HG03520 (cell line): ENCODE measurements at regions not wholly inside any gene's neighbourhood (a gene's known extent, or its start where the extent isn't known, plus 50 kb on each side); places are given as distances from the start of the nearest gene placed in this dataset.

Source experiments
- ATAC-seq: cut with Tn5 transposase; IDR thresholded peaks from one replicate; pipeline ENCODE4 v1.9.1; 2021; ENCODE audit warnings: mild to moderate bottlenecking, moderate library complexity; ENCODE audit not compliant: unreplicated experiment

DNA sequence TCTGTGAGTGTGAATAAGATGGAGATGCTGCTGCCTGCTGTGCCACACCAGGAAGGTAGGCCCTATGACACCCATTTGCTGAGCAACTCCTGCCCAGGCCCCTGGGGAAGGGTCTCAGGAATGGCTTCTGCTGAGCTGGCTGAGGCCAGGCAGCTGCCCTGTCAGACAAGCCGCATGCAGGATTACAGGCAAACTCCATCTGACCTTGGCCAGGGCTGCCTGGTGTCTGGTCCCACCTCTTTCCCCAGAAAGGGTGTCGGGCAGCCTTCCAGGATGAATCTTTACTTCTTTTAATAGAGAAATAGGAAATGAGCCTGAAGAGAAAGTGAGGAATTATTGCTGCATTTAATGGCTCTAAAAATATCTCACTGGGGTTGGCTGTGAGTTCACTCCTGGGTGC, 182.5 kb downstream of the IRX5 start:
- ATAC-seq, result no peak

DNA sequence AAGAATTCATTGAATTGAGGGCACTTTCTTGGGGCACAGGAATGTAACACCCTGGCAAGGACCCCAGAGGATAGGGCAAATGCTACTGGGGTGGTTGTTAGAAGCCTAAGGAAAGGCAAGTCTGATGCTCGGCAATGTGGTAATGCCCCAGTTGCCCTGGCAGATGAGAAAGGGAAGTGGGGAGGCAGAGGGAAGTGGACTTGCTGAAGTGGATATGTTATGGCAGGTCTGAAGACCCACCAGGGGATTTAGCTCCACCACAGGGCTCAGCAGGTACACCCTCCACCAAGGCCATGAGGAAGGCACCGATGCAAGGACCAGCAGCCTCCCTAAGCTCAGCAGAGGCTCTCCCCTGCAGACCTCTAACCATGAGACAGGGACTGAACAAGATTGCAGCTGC, 184.8 kb downstream of the IRX5 start:
- ATAC-seq, result no peak

DNA sequence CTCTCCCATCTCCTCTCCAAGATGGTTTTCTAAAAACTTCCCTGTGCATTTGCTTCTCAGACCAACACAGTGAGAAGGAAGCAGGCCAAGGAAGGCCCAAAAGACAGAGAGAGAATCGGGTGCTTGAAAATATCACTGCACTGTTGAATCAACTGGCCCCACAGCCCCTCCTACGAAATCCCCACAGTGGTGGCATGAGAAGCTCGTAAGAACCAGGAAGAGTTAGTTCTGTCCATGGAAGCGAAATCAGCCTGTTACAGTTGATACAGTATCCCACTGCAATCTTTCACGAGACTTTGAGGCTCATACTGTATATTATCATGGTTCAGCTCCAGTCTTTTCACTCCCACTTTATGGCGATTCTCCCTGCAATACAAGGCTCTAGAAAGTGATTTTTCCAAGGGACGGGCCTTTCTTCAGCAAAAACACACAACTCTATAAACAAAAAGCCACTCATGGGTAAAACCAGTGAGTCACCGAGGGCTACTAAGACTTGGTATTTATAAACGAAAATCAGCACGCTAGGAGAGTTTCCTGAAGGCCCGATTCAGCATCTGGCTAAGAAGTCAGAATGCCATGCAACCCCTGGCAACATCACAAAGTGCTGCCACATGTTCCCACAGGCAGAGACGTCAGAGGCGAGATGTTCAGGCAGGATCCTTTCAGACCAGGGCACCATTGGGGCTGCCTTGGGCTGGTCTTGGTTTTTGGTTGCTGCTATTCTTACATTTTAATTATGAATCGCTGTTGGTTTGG, 185.7 kb downstream of the IRX5 start:
- ATAC-seq, result no peak

DNA sequence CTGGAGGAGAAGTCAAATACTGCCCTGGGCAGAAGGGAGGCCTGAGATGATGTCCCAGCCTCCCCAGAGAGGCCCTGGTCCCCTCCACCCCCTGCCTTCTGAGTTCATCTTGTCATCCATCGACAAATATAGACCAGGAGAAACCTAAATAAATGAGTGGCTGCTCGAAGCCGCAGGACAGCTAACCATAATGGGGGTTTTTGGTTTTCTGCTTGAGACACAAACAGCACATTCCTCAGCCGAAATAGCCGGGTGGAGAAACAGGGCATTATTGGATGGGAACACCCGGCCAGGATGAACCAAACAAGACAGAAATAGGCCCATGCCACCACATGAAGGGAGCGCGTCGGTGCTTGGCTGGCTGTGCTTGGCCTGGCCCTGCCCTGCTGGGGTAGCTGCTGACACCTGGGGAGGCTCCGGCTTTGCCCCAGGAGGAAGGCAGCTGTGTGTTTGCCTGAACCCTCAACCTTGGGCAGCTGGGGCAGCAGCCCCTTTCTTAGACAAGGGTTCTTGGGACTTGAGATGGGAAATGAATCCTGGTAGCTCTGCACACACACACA, 188.1 kb downstream of the IRX5 start:
- ATAC-seq, result no peak

DNA sequence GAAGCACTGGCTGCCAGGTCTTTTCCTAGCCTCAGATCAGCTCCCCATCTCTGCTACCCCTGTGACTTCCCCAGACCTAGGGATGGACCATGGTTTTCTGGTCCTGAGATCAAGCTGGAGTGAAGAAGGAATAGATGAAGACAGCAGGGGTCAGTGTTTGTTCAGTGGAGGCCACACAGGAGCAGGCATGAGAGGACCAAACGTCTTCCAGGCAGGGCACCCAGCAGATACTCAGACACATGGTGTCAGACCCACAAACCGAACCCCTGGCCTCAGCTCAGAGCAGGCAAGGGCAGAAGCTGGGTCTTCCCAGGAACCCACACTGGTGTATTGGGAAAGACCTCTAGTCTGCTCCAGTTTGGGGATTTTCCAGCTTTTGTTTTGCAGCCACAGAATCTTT, 189.7 kb downstream of the IRX5 start:
- ATAC-seq, result no peak

DNA sequence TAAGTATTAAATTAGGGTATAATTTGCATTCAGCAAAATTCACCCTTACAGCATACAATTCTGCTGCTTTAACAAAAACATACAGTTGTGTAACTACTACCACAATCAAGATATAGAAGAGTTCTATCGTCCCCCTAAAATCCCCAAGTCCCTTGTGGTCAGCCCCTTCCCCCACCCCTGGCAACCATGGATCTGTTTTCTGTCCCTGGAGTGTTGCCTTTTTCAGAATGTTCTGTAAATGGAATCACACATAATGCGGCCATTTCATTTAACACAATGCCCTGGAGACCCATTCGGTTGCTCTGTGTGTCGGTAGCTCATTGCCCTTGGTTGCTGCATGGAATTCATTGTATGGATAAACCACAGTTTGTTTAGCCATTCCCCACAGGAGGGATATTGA, 190.2 kb downstream of the IRX5 start:
- ATAC-seq, result no peak

DNA sequence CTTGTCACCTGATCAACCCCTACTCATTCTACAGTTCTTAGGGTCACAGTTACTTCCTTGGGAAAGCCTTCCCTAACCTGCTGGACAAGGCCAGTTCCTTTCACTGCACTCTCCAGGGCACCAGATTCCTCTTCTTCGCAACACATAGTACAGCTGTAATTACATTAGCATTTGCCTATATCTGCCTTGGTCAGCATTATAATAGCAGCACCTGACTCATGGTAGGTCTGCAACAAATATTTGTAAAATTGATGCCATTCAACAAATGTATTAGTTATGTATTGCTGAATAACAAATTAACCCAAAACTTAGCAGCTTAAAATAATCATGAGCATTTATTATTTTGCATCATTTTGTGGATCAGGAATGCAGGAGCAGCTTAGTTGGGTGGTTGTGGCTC, 193.0 kb downstream of the IRX5 start:
- no peak for ATAC-seq

DNA sequence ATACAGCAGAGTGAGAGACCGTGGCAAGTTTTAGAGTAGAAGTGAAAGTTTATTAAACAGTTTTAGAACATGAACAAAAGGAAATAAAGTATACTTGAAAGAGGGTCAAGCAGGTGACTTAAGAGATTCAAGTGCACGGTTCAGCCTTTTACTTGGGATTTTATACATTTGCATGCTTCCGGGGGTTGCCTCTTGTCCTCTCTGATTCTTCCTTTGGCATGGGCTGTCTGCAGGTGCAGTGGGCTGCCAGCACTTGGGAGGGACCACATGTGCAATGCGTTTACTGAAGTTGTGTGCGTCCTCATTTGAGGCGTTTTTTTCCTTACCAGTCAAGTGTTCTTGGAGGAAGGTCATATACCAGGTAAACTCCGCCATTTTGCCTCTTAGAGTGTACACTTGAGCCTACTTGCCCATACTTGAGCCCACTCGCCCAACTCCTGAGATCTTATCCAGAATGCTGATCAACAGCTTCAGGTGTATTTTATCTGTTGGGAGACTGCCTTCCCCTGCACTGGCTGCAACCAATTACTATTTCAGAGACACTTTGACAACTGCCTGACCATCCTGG, 195.2 kb downstream of the IRX5 start:
- no peak for ATAC-seq

DNA sequence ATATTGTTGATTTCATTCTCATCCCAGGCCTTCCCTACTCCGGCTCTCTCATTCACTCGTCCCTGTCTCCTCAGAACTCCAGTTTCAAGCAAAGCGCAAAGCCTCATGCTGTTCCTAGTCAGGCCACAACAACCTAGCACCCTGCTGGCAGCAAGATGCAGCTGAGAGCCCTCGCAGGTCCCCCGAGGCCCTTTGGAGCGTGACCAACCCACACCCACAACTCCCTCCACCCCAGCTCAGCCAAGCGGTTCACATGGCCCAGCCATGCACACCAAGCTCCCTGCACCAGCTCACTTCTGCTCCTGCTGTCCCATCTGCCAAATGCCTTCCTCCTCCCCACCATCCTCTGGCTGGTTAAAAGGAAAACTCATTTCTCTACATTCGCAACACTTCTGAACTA, 195.8 kb downstream of the IRX5 start:
- ATAC-seq, result no peak

DNA sequence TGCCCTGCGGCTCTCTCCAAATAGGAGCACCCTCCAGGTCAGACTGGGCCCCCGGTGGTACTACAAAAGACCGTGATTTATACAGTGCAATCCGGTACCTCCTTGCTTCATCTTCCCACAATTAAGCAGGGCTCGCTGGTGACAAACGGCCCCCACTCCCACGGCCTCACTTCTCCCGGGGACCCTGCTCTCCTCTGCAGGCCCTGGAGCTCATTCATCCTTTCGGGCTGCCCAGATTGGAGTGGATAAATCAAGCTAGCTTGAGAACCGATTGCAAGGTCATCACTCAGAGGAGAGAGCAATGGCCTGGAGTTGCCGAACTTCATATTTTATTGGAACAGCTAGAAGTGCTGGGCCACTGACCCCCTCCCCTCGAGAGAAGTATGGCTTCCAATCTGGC, 193.5 kb upstream of the IRX6 start:
- no peak for ATAC-seq

DNA sequence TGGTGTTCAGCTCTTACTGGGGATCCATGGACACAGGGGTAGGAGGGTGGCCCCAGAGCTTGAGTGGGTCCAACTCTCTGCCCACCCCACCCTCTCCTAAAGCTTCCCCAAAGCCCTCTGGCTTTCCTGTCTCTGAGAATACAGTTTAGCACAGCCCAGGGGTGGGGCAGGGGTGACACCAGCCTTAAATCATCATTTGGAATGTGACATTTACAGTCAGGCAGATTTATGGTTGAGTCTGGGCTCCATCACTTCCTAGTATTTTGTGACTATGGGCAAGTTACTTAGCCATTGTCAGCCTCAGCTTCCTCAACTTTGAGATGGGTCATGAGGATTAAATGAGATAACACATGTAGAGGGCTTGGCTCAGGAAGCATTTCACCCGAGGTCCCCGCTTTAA, 193.1 kb upstream of the IRX6 start:
- no peak for ATAC-seq

DNA sequence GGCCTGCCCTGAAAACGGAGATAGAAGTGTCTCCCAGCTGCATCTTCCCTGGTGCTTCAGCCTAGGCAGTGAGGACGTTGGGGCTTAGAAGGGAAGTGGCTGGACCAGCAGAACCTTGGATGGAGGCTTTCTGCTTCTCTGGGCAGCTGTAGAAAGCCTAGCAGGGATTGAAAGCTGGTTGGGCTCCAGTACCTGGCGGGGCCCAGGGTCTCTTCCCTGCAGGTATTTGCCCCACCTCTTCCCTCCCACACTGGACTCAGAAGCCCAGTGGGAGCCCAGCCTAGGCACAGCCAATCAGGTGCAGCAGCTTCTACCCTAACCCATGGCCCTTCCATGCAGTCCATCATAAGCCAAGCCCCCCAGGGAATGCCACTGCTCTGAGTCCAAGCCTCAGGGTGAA, 190.3 kb upstream of the IRX6 start:
- no peak for ATAC-seq

DNA sequence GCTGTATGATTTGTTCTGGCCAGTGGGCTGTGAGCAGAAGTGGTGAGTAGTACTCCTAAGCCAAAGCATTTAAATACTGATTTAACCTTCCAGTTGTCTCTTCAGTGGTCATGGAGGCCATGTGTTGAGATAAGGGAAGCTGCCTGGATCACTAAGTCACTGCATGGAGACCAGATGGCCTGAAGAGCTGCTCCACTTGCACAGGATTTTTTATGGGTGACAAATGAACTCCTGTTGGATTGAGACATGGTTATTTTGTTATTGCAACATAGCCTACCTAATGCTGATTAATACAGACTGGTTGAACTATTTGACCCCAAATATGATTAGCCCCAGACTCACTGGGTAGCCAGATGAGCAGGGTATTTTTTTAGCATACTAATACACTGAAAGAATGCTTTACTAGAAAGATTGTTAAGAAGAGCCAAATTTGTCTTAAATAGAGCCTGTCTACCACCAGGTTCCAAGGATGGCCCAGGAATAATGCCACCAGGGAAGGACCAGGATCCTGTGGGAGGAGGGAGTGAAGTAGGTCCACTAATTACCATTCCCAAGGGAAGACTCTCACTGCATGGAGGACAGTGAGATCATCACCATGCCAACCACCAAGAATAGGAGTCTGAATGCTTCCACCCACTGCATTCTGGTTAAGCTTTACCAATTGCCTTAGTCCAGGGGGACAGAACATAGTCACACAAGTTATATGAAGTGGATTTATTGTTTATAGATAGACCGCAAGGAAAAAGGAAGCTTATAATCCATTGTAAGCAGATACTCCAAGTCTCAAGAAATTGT, 187.4 kb upstream of the IRX6 start:
- no peak for ATAC-seq

DNA sequence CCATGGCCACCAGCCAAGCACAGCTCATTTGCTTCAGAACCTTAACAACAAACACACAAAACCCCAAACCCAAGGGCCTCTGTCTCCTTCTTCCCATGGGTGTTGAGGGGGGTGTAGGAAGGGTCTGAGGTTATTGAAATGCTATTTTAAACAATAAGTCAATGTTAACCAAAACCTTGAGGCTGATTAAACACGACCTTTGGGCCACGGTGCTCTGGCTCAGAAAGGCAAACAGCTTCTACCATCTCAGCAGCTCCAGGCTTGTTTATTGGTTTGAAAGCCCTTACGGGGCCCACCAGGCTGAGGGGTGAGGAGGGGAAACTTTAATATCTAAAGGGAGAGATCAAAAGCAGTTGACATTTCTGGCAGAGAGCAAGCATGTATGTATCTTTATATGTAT, 185.7 kb upstream of the IRX6 start:
- ATAC-seq, result no peak

DNA sequence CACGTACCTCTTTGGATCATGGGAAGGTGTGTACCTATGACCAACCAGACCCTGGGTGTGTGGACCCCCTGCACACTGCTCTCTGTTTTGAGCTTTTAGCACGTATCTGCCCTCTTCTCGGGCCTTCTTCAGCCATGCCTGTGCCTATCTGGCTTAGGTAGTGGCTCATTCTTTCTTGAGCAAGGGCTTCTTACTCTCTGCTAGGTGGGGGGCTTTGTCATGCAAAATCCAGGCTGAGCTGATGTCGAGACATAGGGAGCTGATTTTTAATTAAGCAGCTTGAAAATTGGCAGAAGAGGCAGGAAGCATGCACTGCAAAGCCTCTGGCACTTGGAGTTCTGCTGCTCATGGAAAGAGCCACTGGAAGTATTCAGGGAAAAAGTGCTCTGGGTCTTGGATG, 181.6 kb upstream of the IRX6 start:
- ATAC-seq, result no peak

DNA sequence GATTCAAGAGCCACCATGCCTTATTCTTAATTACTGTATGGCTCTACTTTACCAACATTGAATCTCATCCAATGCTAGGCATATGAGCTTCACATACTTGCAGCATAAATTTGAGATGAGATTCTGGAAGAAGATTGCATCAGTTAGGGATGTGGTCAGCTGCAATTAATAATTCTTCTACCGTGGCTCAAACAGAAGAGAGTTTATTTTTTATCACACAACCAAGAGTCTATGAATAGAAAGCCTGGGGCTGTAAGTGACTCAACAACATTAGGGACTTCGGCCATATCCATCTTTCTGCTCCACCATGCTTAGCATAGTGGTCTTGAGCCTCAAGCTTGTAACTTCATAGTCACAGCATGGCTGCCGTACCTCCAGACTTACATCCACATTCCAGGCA, 179.4 kb upstream of the IRX6 start:
- ATAC-seq, result no peak

DNA sequence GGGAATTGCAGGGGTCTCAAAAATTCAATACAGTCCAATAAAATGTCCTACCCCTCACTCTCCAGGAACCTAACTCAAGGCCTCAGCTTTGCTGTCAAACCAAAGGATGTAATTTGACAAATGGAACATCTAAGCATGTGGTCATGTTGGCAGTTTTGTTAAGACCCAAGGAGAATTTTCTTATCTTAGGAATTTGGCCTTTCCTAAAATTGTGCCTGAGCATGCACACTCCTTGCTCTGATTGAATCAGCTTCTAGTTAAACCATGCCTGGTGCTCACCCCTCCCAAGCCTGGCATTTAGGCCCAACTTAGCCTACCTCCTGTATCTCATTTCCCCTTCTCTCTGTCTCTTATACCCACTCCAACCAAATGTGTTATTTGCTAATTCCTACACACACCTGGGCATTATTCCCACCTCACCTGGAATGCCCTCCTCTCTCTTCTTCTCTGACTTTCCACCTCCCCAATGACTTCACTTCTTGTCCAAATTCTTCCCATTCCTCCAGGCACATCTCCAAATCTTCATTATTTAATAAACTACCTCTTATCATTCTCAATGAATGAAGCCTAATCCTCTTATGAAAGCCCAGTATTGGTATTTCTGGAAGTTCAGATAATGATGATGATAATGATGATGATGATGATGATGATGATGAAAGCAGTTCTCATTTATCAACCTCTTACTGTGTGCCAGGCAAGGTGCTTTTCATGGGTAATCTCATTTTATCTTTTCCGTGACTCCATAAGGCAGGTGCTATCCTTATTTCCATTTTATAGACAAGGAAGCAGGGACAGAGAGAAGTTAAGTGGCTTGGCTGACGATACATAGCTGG, 178.0 kb upstream of the IRX6 start:
- ATAC-seq, result no peak

DNA sequence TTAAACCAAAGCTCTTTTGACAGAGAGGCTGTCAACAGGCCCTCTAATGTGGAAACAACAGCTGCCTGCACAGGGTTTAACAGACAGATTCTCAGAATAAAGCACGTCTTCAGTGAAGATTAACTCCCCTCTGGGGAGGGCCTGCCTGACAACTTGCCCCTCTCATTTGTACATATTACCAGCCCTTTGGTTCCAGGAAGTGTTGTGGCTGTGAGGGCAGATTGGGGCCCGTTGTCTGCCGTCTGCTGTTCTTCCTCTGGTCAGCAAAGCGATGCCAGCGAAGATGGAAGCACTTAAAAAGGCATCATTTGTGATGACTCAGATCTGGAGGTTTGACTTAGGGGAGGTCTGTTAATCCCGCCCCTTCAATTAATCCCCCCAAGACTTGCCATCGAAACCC, 177.0 kb upstream of the IRX6 start:
- ATAC-seq, result no peak

DNA sequence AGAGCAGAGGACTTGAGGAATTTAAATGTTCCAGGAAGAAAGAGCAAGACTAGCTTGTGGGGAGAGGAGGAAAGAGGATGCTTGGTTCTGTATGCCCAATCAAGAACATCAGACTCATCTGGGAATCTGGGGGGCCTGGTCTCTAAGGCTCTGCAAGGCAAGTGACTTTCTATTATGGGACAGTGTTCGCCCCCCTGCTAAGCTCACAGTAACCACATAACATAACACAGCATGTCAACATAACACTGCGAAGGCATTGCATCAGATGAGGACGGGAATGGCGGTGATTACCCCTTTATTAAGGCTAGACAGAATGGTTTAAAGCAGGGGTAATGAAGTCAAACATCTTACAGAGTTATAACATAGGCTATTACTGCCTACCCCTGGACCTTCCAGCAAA, 176.6 kb upstream of the IRX6 start:
- ATAC-seq, result no peak

DNA sequence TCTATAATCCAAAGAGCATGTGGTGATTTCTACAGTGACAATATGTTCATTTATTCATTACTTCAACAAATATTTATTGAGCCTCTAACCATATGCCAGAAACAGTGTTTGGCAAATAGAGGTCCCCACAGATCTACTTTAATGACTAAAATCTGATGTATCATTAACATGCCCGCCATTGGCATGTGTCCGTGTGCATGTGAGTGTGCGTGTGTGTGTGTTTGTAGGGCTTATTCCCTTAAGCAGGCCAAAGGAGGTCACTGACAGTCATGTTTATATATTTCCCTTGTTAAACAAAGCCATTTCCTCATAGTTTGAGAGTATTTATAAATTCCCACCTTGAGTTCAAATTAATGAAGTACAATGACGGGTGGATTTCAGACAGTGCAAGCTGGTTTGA, 174.4 kb upstream of the IRX6 start:
- ATAC-seq, result no peak
